ENCODE measurements at regions not wholly inside any gene's neighbourhood (a gene's known extent, or its start where the extent isn't known, plus 50 kb on each side); places are given as distances from the start of the nearest gene placed in this dataset.

DNA sequence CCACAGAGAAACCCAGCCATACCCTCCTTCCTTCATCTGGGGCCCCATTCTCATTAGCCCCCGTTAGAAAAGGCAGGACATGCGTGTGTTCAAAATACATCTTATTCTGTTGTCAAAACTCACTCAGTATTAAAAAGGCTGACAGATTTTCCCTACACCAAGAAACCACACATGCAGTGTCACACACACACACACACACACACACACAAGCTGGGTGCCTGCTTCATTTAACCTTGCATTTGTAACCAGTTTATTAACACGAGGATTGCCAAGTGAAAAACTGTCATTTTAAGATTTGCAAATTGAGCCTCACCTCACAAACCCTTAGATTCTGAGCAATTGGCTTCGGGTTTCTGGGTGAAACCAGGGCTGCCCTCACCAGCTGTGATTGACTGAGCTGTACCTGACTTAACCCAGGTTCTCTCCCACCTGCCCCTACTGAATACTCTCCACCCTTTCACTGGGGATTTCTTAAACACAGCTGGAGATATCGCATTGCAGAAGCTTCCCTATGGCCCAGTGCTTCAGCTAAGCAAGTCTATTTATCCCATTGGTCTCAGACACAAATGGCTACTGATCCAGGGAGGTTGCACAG lies 172.7 kb upstream of the ZNF507 start:
- no peaks in the 10 kb centered on the region for H3K4me1 ChIP-seq (ENCODE audit: control insufficient read depth in 4 of 4, insufficient read depth in 4 of 4, low read length in 3 of 4)
- H3K36me3 ChIP-seq (ENCODE audit: control insufficient read depth in 4 of 4, insufficient read depth in 3 of 4, low read depth in 1 of 4, low read length in 3 of 4): no peaks in the 10 kb centered on the region
- WGBS: 62% methylated on average over 5 of the region's 5 CpGs
- H3K27me3 ChIP-seq (ENCODE audit: control insufficient read depth in 4 of 4, insufficient read depth in 4 of 4, low read length in 3 of 4): peaks cover 0 to 3% (median under 1%) of the 10 kb centered on the region in 4 donors
- no peak for DNase-seq (ENCODE audit: low spot score)
- no peak overlapping the region for H3K27ac ChIP-seq (ENCODE audit: low read depth in 1 of 2, low read length in 2 of 2)
- no peak overlapping the region for H3K9ac ChIP-seq (ENCODE audit: low read depth in 1 of 2, low read length in 2 of 2)
- no peaks in the 10 kb centered on the region for H3K9me3 ChIP-seq (ENCODE audit: control insufficient read depth in 4 of 4, low read length in 3 of 4)
- TF ChIP-seq EGR1 (IDR thresholded peaks at IDR 0.05; ENCODE audit: low read depth in 2 of 2) (no peak), REST (IDR thresholded peaks at IDR 0.05) (no peak), HNF4G (IDR thresholded peaks at IDR 0.05) (no peak), JUND (IDR thresholded peaks at IDR 0.05) (no peak), YY1 (IDR thresholded peaks at IDR 0.05) (no peak), NR2F2 (IDR thresholded peaks at IDR 0.05) (no peak), FOXA1 (IDR thresholded peaks at IDR 0.05) (no peak), TAF1 (conservative IDR thresholded peaks at IDR 0.05) (no peak), RXRA (IDR thresholded peaks at IDR 0.05) (no peak), RAD21 (IDR thresholded peaks at IDR 0.05) (no peak), SP1 (IDR thresholded peaks at IDR 0.05) (no peak), GABPA (IDR thresholded peaks at IDR 0.05 in 1 of 2, conservative IDR thresholded peaks at IDR 0.05 in 1 of 2) (no peak), MAX (IDR thresholded peaks at IDR 0.05) (no peak), ZBTB33 (IDR thresholded peaks at IDR 0.05) (no peak), FOXA2 (IDR thresholded peaks at IDR 0.05) (no peak), HNF4A (conservative IDR thresholded peaks at IDR 0.05) (no peak)
- TF ChIP-seq, protein P1, sequence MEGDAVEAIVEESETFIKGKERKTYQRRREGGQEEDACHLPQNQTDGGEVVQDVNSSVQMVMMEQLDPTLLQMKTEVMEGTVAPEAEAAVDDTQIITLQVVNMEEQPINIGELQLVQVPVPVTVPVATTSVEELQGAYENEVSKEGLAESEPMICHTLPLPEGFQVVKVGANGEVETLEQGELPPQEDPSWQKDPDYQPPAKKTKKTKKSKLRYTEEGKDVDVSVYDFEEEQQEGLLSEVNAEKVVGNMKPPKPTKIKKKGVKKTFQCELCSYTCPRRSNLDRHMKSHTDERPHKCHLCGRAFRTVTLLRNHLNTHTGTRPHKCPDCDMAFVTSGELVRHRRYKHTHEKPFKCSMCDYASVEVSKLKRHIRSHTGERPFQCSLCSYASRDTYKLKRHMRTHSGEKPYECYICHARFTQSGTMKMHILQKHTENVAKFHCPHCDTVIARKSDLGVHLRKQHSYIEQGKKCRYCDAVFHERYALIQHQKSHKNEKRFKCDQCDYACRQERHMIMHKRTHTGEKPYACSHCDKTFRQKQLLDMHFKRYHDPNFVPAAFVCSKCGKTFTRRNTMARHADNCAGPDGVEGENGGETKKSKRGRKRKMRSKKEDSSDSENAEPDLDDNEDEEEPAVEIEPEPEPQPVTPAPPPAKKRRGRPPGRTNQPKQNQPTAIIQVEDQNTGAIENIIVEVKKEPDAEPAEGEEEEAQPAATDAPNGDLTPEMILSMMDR (IDR thresholded peaks at IDR 0.05; ENCODE audit: low read depth, low read length, missing input control): no peak
- TF ChIP-seq, protein P2, sequence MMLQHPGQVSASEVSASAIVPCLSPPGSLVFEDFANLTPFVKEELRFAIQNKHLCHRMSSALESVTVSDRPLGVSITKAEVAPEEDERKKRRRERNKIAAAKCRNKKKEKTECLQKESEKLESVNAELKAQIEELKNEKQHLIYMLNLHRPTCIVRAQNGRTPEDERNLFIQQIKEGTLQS (IDR thresholded peaks at IDR 0.05): no peak
- H3K4me3 ChIP-seq (ENCODE audit: low read depth in 1 of 3, low read length in 3 of 3): no peak overlapping the region
